ENCODE measurements at regions not wholly inside any gene's neighbourhood (a gene's known extent, or its start where the extent isn't known, plus 50 kb on each side); places are given as distances from the start of the nearest gene placed in this dataset.

- peaks cover 27% of the 10 kb centered on the region for H3K4me1 ChIP-seq (ENCODE audit: control insufficient read depth, insufficient read depth, low read length)
- no peaks in the 10 kb centered on the region for H4K20me1 ChIP-seq (ENCODE audit: control insufficient read depth, insufficient read depth)
- under 1% methylated on average over 18 of the region's 18 CpGs for WGBS (ENCODE audit: insufficient coverage, insufficient replicate concordance, low lambda C conversion rate, missing lambda C conversion rate)
- intact Hi-C loops (cut with micrococcal nuclease; ENCODE audit: unreplicated experiment) = loop anchor here (1.0 to 2.0 kb wide), 4 partner anchors 47 to 97 kb away; partner anchors contain the start of gene CCND2
- SMC1A ChIA-PET (ENCODE audit: uncharacterized antibody, unreplicated experiment) = interaction anchor here (1.0 to 7.3 kb wide), 38 partner anchors 10 to 108 kb away, joined by 3 to 64 read pairs (median 12); partner anchors contain the start of gene CCND2
- peaks cover 1% of the 10 kb centered on the region; the same call in 1 of the 3 replicates for H3K9me3 ChIP-seq (replicated peaks; ENCODE audit: control insufficient read depth, insufficient read depth, low read length)
- H3K27ac ChIP-seq (ENCODE audit: control insufficient read depth, insufficient read depth) = peak overlapping the region; percentile 93
- peak overlapping the region; percentile 68 for H3K9ac ChIP-seq (ENCODE audit: control insufficient read depth, insufficient read depth, low read length)
- peak; percentile 79 for FAIRE-seq
- TSS peak; percentile 91 for BruUV-seq (replicated peaks)
- RAD21 ChIA-PET (ENCODE audit: unreplicated experiment) = interaction anchor here (0.7 to 5.2 kb wide), 30 partner anchors 8 to 536 kb away, joined by 3 to 109 read pairs (median 6); partner anchors contain the start of gene CCND2
- POLR2A ChIA-PET = interaction anchor here (0.5 to 5.7 kb wide), 30 partner anchors 11 to 1837 kb away, joined by 3 to 84 read pairs (median 4); partner anchors contain the start of gene CCND2
- in situ Hi-C loops (cut with MboI) = no loop called here
- H3K4me3 ChIP-seq = peak overlapping the region; percentile 50; the same call in 1 of the 2 replicates
- H3K79me2 ChIP-seq (ENCODE audit: control insufficient read depth, insufficient read depth, low read length) = no peaks in the 10 kb centered on the region
- peak overlapping the region; percentile 20 for H2AFZ ChIP-seq (ENCODE audit: control insufficient read depth, low read depth, low read length)
- H3K4me2 ChIP-seq (ENCODE audit: control insufficient read depth, insufficient read depth) = peak overlapping the region; percentile 47
- H3K36me3 ChIP-seq (ENCODE audit: control insufficient read depth in 2 of 2, insufficient read depth in 2 of 2, low read length in 1 of 2) = no peaks in the 10 kb centered on the region
- CTCF ChIA-PET = interaction anchor here (0.7 to 3.2 kb wide), 33 partner anchors 12 to 330 kb away, joined by 3 to 23 read pairs (median 4); partner anchors contain the start of gene CCND2
- DNase-seq (ENCODE audit: low read depth, low spot score) = peak; percentile 89
- no peaks in the 10 kb centered on the region for H3K27me3 ChIP-seq (replicated peaks in 1 of 2; ENCODE audit: control insufficient read depth in 2 of 2, insufficient read depth in 2 of 2, low read length in 1 of 2)
- ATAC-seq = peak; percentile 91
- TF ChIP-seq ELK1 (IDR thresholded peaks at IDR 0.05; ENCODE audit: low read depth, low read length) = no peak
- no peak for TF ChIP-seq SUZ12 (IDR thresholded peaks at IDR 0.05; ENCODE audit: unreplicated experiment)
- TF ChIP-seq CHD1 (IDR thresholded peaks at IDR 0.05; ENCODE audit: low read depth, low read length) = no peak
- peak; percentile 88 for TF ChIP-seq MEF2B (IDR thresholded peaks at IDR 0.05; ENCODE audit: partially characterized antibody, poor library complexity, severe bottlenecking)
- TF ChIP-seq, protein P1, sequence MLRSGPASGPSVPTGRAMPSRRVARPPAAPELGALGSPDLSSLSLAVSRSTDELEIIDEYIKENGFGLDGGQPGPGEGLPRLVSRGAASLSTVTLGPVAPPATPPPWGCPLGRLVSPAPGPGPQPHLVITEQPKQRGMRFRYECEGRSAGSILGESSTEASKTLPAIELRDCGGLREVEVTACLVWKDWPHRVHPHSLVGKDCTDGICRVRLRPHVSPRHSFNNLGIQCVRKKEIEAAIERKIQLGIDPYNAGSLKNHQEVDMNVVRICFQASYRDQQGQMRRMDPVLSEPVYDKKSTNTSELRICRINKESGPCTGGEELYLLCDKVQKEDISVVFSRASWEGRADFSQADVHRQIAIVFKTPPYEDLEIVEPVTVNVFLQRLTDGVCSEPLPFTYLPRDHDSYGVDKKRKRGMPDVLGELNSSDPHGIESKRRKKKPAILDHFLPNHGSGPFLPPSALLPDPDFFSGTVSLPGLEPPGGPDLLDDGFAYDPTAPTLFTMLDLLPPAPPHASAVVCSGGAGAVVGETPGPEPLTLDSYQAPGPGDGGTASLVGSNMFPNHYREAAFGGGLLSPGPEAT (IDR thresholded peaks at IDR 0.05; ENCODE audit: low read depth) = peak; percentile 82
- peak; percentile 81; the same call in 1 of the 2 replicates for TF ChIP-seq STAT3 (IDR thresholded peaks at IDR 0.05; ENCODE audit: low read depth, low read length)
- peak in 1 of 2 experiments; percentile 20; a peak in 1 of 4 replicates for TF ChIP-seq ETV6 (conservative IDR thresholded peaks at IDR 0.05 in 1 of 2, IDR thresholded peaks at IDR 0.05 in 1 of 2; ENCODE audit: borderline replicate concordance in 1 of 2, low read depth in 1 of 2)
- TF ChIP-seq, protein P2, sequence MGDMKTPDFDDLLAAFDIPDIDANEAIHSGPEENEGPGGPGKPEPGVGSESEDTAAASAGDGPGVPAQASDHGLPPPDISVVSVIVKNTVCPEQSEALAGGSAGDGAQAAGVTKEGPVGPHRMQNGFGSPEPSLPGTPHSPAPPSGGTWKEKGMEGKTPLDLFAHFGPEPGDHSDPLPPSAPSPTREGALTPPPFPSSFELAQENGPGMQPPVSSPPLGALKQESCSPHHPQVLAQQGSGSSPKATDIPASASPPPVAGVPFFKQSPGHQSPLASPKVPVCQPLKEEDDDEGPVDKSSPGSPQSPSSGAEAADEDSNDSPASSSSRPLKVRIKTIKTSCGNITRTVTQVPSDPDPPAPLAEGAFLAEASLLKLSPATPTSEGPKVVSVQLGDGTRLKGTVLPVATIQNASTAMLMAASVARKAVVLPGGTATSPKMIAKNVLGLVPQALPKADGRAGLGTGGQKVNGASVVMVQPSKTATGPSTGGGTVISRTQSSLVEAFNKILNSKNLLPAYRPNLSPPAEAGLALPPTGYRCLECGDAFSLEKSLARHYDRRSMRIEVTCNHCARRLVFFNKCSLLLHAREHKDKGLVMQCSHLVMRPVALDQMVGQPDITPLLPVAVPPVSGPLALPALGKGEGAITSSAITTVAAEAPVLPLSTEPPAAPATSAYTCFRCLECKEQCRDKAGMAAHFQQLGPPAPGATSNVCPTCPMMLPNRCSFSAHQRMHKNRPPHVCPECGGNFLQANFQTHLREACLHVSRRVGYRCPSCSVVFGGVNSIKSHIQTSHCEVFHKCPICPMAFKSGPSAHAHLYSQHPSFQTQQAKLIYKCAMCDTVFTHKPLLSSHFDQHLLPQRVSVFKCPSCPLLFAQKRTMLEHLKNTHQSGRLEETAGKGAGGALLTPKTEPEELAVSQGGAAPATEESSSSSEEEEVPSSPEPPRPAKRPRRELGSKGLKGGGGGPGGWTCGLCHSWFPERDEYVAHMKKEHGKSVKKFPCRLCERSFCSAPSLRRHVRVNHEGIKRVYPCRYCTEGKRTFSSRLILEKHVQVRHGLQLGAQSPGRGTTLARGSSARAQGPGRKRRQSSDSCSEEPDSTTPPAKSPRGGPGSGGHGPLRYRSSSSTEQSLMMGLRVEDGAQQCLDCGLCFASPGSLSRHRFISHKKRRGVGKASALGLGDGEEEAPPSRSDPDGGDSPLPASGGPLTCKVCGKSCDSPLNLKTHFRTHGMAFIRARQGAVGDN (IDR thresholded peaks at IDR 0.05) = peak; percentile 92
- no peak for TF ChIP-seq NR2C1 (IDR thresholded peaks at IDR 0.05)
- no peak for TF ChIP-seq NFYB (IDR thresholded peaks at IDR 0.05; ENCODE audit: insufficient read depth, low read depth, low read length)
- 0 out of 2 replicates have a peak, but pooled peaks have one; percentile 40 for TF ChIP-seq BACH1 (IDR thresholded peaks at IDR 0.05; ENCODE audit: borderline replicate concordance)
- 0 out of 2 replicates have a peak, but pooled peaks have one; percentile 13 for TF ChIP-seq MAX (IDR thresholded peaks at IDR 0.05; ENCODE audit: low read depth, low read length)
- peak; percentile 73 for TF ChIP-seq MXI1 (IDR thresholded peaks at IDR 0.05; ENCODE audit: low read depth, low read length)
These were observed 58.1 kb upstream of the CCND2 start for GRCh38 chr12:4215229-4216186.
